Smooth muscle cell (in vitro differentiated cells): ENCODE measurements at regions not wholly inside any gene's neighbourhood (a gene's known extent, or its start where the extent isn't known, plus 50 kb on each side); places are given as distances from the start of the nearest gene placed in this dataset.
A peak's percentile ranks its signal among the peaks of the same experiment; 100 is the strongest.

Experiments used
- DNase-seq: peaks from one replicate; lab custom pipeline; 2025; ENCODE audit not compliant: unreplicated experiment; lab: John Stamatoyannopoulos, UW
- H2AFZ ChIP-seq: fragments of 200-600 bp; sonication (generic); 2 replicates; pipeline ENCODE4 v1.6.0; 2016; ENCODE audit warnings: antibody characterized with exemption, low read depth, mild to moderate bottlenecking
- H3F3A ChIP-seq: fragments of 200-600 bp; sonication (generic); 2 replicates; pipeline ENCODE4 v1.6.0; 2017; ENCODE audit warnings: antibody characterized with exemption, low read depth
- H3K27ac ChIP-seq: fragments of 200-600 bp; sonication (generic); 2 replicates; pipeline ENCODE4 v1.5.1; 2016; ENCODE audit warnings: low read depth, mild to moderate bottlenecking
- H3K27me3 ChIP-seq: fragments of 200-600 bp; sonication (generic); 2 replicates; pipeline ENCODE4 v1.6.1; 2016; ENCODE audit warnings: low read depth, mild to moderate bottlenecking
- H3K36me3 ChIP-seq: fragments of 200-600 bp; sonication (generic); 2 replicates; pipeline ENCODE4 v1.5.1; 2016; ENCODE audit warnings: low read depth
- H3K4me1 ChIP-seq: fragments of 200-600 bp; sonication (generic); 2 replicates; pipeline ENCODE4 v1.5.1; 2016; ENCODE audit warnings: low read depth
- H3K4me2 ChIP-seq: fragments of 200-600 bp; sonication (generic); 2 replicates; pipeline ENCODE4 v1.6.0; 2016; ENCODE audit warnings: mild to moderate bottlenecking
- H3K4me3 ChIP-seq: fragments of 200-600 bp; sonication (generic); 2 replicates; pipeline ENCODE4 v1.5.1; 2016; ENCODE audit warnings: mild to moderate bottlenecking
- H3K79me2 ChIP-seq: fragments of 200-600 bp; sonication (generic); 2 replicates; pipeline ENCODE4 v1.6.0; 2016; ENCODE audit warnings: low read depth, mild to moderate bottlenecking
- H3K9ac ChIP-seq: fragments of 200-600 bp; sonication (generic); 2 replicates; pipeline ENCODE4 v1.6.0; 2016; ENCODE audit warnings: low read depth
- H3K9me3 ChIP-seq: fragments of 200-600 bp; sonication (generic); replicated peaks from 2 replicates; pipeline ENCODE4 v1.5.1; 2016; ENCODE audit warnings: low read depth
- H4K20me1 ChIP-seq: fragments of 200-600 bp; sonication (generic); 2 replicates; pipeline ENCODE4 v1.6.0; 2016; ENCODE audit warnings: low read depth
- WGBS: methylation state at CpG from one replicate; pipeline ENCODE4 v1.1.7; 2016; ENCODE audit warnings: low lambda C conversion rate; 5-methylcytosine and 5-hydroxymethylcytosine counted together
- TF ChIP-seq, protein P1 (sequence below): fragments of 200-600 bp; sonication (generic); IDR thresholded peaks from 2 replicates; pipeline ENCODE4 v1.5.1; 2017; ENCODE audit warnings: borderline replicate concordance, mild to moderate bottlenecking, antibody characterized with exemption; ENCODE audit not compliant: insufficient read depth, poor library complexity, severe bottlenecking

- Histone ChIP-seq H3K4me2 (peak overlapping the region; percentile 11), H2AFZ (no peak overlapping the region), H3K27ac (peak overlapping the region; percentile 14)
Measured at GRCh38 chr18:56146565-56146964, 491.8 kb downstream of the TXNL1 start.

DNA sequence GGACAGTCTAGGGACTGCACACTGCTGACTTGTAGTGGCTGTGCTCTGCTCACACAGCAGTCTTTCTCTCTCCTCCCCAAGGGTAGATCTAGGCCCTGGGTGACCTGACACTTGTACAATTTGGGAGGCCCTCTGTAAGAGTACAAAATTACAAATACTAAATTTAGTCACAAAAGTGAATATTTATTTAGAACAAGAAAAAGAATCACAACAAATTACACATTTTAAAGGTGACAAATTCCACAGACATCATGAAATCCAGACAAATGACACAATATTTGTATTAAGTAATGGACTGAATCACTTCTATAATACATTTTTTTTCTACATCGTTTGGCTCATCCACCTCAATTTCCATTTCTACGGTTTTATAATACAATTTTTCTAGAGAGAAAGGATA lies 496.4 kb downstream of the TXNL1 start:
- Histone ChIP-seq H3K36me3 (no peaks in the 10 kb centered on the region), H3K27ac (no peak overlapping the region), H4K20me1 (no peaks in the 10 kb centered on the region), H3F3A (peaks cover 3% of the 10 kb centered on the region), H2AFZ (no peak overlapping the region), H3K27me3 (no peaks in the 10 kb centered on the region), H3K4me1 (peaks cover 9% of the 10 kb centered on the region), H3K79me2 (no peaks in the 10 kb centered on the region), H3K4me2 (no peak overlapping the region), H3K9me3 (no peaks in the 10 kb centered on the region), H3K9ac (no peak overlapping the region), H3K4me3 (no peak overlapping the region)
- TF ChIP-seq, protein P1, sequence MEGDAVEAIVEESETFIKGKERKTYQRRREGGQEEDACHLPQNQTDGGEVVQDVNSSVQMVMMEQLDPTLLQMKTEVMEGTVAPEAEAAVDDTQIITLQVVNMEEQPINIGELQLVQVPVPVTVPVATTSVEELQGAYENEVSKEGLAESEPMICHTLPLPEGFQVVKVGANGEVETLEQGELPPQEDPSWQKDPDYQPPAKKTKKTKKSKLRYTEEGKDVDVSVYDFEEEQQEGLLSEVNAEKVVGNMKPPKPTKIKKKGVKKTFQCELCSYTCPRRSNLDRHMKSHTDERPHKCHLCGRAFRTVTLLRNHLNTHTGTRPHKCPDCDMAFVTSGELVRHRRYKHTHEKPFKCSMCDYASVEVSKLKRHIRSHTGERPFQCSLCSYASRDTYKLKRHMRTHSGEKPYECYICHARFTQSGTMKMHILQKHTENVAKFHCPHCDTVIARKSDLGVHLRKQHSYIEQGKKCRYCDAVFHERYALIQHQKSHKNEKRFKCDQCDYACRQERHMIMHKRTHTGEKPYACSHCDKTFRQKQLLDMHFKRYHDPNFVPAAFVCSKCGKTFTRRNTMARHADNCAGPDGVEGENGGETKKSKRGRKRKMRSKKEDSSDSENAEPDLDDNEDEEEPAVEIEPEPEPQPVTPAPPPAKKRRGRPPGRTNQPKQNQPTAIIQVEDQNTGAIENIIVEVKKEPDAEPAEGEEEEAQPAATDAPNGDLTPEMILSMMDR = no peak
- DNase-seq = no peak
- WGBS = 89% methylated on average over 2 of the region's 2 CpGs

More at GRCh38 chr18:56146565-56146964, 491.8 kb downstream of the TXNL1 start:
- WGBS = 24% methylated on average over 1 of the region's 1 CpG
- H3K27me3 ChIP-seq = no peaks in the 10 kb centered on the region
- H3K9ac ChIP-seq = no peak overlapping the region
- no peaks in the 10 kb centered on the region for H3K36me3 ChIP-seq
- H4K20me1 ChIP-seq = no peaks in the 10 kb centered on the region
- peaks cover 6% of the 10 kb centered on the region for H3F3A ChIP-seq
- no peaks in the 10 kb centered on the region for H3K79me2 ChIP-seq
- DNase-seq = no peak
- H3K4me3 ChIP-seq = no peak overlapping the region
- peaks cover 4% of the 10 kb centered on the region for H3K4me1 ChIP-seq
- TF ChIP-seq, protein P1 = no peak
- no peaks in the 10 kb centered on the region for H3K9me3 ChIP-seq

- Histone ChIP-seq H2AFZ (peak overlapping the region; percentile 30), H4K20me1 (no peaks in the 10 kb centered on the region), H3K27ac (peak overlapping the region; percentile 68), H3K4me2 (peak overlapping the region; percentile 14), H3K9me3 (no peaks in the 10 kb centered on the region), H3F3A (peaks cover 3% of the 10 kb centered on the region), H3K79me2 (no peaks in the 10 kb centered on the region), H3K4me3 (no peak overlapping the region), H3K9ac (no peak overlapping the region), H3K27me3 (no peaks in the 10 kb centered on the region), H3K36me3 (no peaks in the 10 kb centered on the region), H3K4me1 (peaks cover 5% of the 10 kb centered on the region)
- 66% methylated on average over 8 of the region's 8 CpGs for WGBS
- TF ChIP-seq, protein P1 = no peak
- DNase-seq = no peak
Measured at GRCh38 chr18:56139792-56140254, 498.6 kb downstream of the TXNL1 start.

DNA sequence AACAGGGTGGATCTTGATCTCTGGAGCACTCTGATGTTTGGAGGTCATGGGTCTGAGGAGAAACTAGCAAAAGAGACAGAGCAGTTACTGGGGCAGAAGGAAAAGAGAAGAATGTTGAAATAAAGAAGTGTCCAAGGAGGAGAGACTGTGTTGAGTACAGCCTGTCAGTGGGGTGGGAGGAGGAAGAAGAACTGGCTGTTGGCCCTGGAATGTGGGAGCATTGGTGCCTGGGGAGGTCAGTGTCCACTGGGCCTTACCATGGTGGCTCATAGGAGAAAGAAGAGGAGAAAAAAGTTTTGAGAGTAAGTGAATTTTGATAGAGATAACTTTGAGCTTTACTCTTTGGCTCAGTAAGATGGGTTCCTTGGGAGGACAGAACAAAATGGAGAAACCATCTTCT lies 499.0 kb downstream of the TXNL1 start:
- Histone ChIP-seq H3K4me3 (no peak overlapping the region), H3K4me2 (peak overlapping the region; percentile 14), H2AFZ (no peak overlapping the region), H3K9me3 (no peaks in the 10 kb centered on the region), H3K27ac (peak overlapping the region; percentile 68), H3F3A (peaks cover 3% of the 10 kb centered on the region), H3K27me3 (no peaks in the 10 kb centered on the region), H3K79me2 (no peaks in the 10 kb centered on the region), H4K20me1 (no peaks in the 10 kb centered on the region), H3K9ac (no peak overlapping the region), H3K4me1 (peaks cover 5% of the 10 kb centered on the region), H3K36me3 (no peaks in the 10 kb centered on the region)
- TF ChIP-seq, protein P1 = no peak
- no peak for DNase-seq
